SK-N-SH (cell line): ENCODE measurements at regions not wholly inside any gene's neighbourhood (a gene's known extent, or its start where the extent isn't known, plus 50 kb on each side); places are given as distances from the start of the nearest gene placed in this dataset.

Source experiments
- EZH2phosphoT487 ChIP-seq: fragments of 200-600 bp; sonication (generic); IDR thresholded peaks from 2 replicates; pipeline ENCODE4 v1.6.1; 2017; ENCODE audit warnings: low read depth, mixed run types, mild to moderate bottlenecking, antibody characterized with exemption, moderate library complexity, borderline replicate concordance
- NFIC ChIP-seq: IDR thresholded peaks from 2 replicates; pipeline ENCODE4 v1.4.0; 2012; ENCODE audit warnings: borderline replicate concordance
- TF ChIP-seq, protein P1 (sequence below): fragments of 200-600 bp; sonication (generic); IDR thresholded peaks from 2 replicates; pipeline ENCODE4 v1.6.1; 2017; ENCODE audit warnings: antibody characterized with exemption, mild to moderate bottlenecking, moderate library complexity

DNA sequence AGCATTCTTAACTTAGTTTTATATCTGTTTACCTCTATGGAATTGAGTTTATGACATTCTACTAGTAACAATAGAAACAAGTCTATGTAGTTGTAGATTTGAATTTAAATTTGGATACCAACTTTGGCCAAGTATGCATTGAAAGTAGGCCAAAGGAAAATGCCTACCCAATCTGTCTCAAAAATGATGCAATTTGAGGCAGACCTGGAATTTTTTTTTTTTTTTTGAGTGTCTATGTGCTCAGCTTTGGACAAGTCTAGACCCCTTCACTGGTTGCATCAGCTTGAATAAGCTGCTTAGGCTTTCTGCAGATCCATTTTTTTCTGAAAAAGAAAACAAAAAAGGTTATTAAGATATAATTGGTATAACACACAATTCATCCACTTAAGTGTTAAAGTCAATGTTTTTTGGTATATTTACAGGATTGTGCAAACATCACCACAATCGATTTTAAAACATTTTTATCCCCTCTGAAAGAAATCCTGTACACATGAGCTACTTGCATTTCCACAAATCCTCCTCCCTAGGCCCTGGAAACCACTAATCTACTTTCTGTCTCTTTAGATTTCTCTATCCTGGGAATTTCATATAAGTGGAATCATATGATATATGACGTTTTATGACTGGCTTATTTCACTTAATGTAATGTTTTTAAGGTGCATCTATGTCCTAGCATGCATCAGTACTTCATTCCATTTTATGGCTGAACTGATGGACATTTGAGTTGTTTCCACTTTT is 185.1 kb upstream of the CCDC68 start:
- TF ChIP-seq NFIC (no peak), EZH2phosphoT487 (no peak)
- TF ChIP-seq, protein P1, sequence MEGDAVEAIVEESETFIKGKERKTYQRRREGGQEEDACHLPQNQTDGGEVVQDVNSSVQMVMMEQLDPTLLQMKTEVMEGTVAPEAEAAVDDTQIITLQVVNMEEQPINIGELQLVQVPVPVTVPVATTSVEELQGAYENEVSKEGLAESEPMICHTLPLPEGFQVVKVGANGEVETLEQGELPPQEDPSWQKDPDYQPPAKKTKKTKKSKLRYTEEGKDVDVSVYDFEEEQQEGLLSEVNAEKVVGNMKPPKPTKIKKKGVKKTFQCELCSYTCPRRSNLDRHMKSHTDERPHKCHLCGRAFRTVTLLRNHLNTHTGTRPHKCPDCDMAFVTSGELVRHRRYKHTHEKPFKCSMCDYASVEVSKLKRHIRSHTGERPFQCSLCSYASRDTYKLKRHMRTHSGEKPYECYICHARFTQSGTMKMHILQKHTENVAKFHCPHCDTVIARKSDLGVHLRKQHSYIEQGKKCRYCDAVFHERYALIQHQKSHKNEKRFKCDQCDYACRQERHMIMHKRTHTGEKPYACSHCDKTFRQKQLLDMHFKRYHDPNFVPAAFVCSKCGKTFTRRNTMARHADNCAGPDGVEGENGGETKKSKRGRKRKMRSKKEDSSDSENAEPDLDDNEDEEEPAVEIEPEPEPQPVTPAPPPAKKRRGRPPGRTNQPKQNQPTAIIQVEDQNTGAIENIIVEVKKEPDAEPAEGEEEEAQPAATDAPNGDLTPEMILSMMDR = no peak
